Esophagus muscularis mucosa (tissue), 4 donors: ENCODE measurements at regions not wholly inside any gene's neighbourhood (a gene's known extent, or its start where the extent isn't known, plus 50 kb on each side); places are given as distances from the start of the nearest gene placed in this dataset.

Experiments used
- DNase-seq: peaks from one replicate; pipeline ENCODE4 v3.0.0-alpha.2; 2017; ENCODE audit errors: extremely low spot score
- H3K27ac ChIP-seq, 4 donors: fragments of 200-600 bp; sonication (generic); replicated peaks in 1 of 4; 1 replicate in 3 of 4; 2 replicates in 1 of 4; pipeline ENCODE4 v1.5.1; 2016 to 2019; ENCODE audit warnings: mild to moderate bottlenecking in 1 of 4
- H3K27me3 ChIP-seq, 4 donors: fragments of 200-600 bp; sonication (generic); one replicate each; pipeline versions ENCODE4 v1.5.1 to v1.6.0; 2016 to 2019
- H3K36me3 ChIP-seq, 4 donors: fragments of 200-600 bp; sonication (generic); one replicate each; pipeline ENCODE4 v1.5.1; 2016 to 2019
- H3K4me1 ChIP-seq, 4 donors: fragments of 200-600 bp; sonication (generic); one replicate each; pipeline ENCODE4 v1.5.1; 2016 to 2019
- H3K4me3 ChIP-seq, 4 donors: fragments of 200-600 bp; sonication (generic); 1 replicate in 2 of 4; 2 replicates in 2 of 4; pipeline ENCODE4 v1.5.1; 2016 to 2019; ENCODE audit warnings: mild to moderate bottlenecking in 4 of 4, moderate library complexity in 1 of 4
- H3K9me3 ChIP-seq, 4 donors: fragments of 200-600 bp; sonication (generic); 1 replicate in 3 of 4; 2 replicates in 1 of 4; pipeline ENCODE4 v1.5.1; 2016 to 2019
- EP300 ChIP-seq: sonication (generic); formaldehyde crosslinking; IDR thresholded peaks from one replicate; pipeline ENCODE4 v1.6.1; 2017; ENCODE audit warnings: antibody characterized with exemption
- POLR2A ChIP-seq: fragments of 450-650 bp; IDR thresholded peaks from one replicate; pipeline ENCODE4 v1.6.1; 2017; ENCODE audit warnings: antibody characterized with exemption, moderate library complexity, mild to moderate bottlenecking, low read depth
- POLR2AphosphoS5 ChIP-seq, 2 donors: sonication (generic); formaldehyde crosslinking; IDR thresholded peaks; one replicate each; pipeline ENCODE4 v1.6.1; 2017; ENCODE audit warnings: antibody characterized with exemption in 2 of 2
- WGBS: methylation state at CpG from one replicate; pipeline ENCODE4 v1.1.5; 2018; 5-methylcytosine and 5-hydroxymethylcytosine counted together
- intact Hi-C: fragments of 100-400 bp; cut with DNase I; formaldehyde crosslinking; loops from one replicate; pipeline ENCODE4 v1.15.1; 2023
- TF ChIP-seq, protein P1 (sequence below), 3 experiments: fragments of 200-600 bp in 2 of 3; fragments of 450-650 bp in 1 of 3; sonication (generic) in 2 of 3; IDR thresholded peaks; one replicate each; pipeline ENCODE4 v1.5.1; 2017 to 2019; ENCODE audit warnings: antibody characterized with exemption in 3 of 3, mild to moderate bottlenecking in 2 of 3, moderate library complexity in 1 of 3

DNA sequence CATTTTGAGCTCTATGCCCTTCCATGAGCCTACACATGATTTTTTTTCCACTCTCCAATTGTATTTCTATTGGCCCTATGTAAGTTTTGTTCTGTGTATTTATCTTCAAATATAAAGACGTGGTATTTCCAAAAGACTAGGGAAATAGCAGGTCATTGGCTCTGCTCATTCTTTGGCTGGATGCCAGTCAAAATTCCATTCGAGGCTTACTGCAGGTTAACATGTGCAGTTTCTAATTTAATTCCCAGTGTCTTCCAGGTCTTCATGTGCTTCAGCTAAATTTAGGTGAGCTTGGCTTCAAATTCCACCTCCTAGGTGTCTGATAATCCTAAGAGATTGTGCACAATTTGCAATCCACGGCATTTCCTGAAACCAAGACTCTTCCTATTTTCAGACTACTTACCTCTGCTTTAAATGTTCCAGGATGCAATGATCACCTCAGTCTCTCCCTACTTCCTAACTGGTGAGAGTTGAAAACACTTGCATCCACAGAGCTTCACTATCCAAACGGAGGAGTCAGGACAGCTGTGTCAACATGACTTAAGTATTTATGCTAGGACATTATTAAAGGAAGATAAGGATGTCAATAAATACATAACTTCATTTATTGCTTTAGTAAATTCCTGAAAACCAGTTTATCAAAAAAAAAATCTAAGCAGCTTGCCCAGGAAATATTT is 236.1 kb downstream of the COL12A1 start:
- WGBS, result 42% methylated on average over 4 of the region's 4 CpGs
- intact Hi-C loops, result no loop called here
- H3K4me1 ChIP-seq, result peaks cover 0 to 38% (median 30%) of the 10 kb centered on the region in 4 donors

DNA sequence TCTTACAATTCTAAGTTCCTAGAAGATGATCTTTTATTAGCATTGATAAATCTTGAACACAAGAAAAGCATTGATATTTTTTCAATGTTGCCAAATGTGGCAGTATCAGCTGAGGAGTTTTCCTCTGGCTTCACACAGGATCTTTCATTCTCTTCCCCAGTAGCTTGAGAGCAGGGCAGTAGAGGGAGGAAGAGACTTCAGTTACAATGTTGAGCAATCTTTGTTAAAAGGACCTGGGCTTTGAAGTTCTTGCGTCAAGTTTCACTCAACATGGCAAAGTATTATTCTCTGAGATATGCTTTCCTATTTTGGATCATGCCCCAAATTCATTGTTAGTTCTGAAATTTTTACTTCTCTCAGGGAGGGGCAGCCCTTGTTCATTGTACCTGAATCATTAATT is 238.0 kb downstream of the COL12A1 start:
- TF ChIP-seq POLR2A (no peak), POLR2AphosphoS5 (IDR thresholded peaks at IDR 0.05) (no peak), EP300 (no peak)
- TF ChIP-seq, protein P1, sequence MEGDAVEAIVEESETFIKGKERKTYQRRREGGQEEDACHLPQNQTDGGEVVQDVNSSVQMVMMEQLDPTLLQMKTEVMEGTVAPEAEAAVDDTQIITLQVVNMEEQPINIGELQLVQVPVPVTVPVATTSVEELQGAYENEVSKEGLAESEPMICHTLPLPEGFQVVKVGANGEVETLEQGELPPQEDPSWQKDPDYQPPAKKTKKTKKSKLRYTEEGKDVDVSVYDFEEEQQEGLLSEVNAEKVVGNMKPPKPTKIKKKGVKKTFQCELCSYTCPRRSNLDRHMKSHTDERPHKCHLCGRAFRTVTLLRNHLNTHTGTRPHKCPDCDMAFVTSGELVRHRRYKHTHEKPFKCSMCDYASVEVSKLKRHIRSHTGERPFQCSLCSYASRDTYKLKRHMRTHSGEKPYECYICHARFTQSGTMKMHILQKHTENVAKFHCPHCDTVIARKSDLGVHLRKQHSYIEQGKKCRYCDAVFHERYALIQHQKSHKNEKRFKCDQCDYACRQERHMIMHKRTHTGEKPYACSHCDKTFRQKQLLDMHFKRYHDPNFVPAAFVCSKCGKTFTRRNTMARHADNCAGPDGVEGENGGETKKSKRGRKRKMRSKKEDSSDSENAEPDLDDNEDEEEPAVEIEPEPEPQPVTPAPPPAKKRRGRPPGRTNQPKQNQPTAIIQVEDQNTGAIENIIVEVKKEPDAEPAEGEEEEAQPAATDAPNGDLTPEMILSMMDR (IDR thresholded peaks at IDR 0.05), result no peak
- Histone ChIP-seq H3K36me3 (no peaks in the 10 kb centered on the region), H3K27ac (no peak overlapping the region), H3K9me3 (peaks cover 0 to 32% (median 22%) of the 10 kb centered on the region in 4 donors), H3K4me1 (peaks cover 0 to 24% (median 17%) of the 10 kb centered on the region in 4 donors), H3K4me3 (no peak overlapping the region), H3K27me3 (no peaks in the 10 kb centered on the region)
- no peak for DNase-seq
- WGBS, result 100% methylated on average over 1 of the region's 1 CpG
- intact Hi-C loops, result no loop called here

More for the DNA sequence above, 236.1 kb downstream of the COL12A1 start:
- no peak for DNase-seq
- Histone ChIP-seq H3K9me3 (peaks cover 0 to 19% (median 8%) of the 10 kb centered on the region in 4 donors), H3K4me3 (no peak overlapping the region), H3K27me3 (no peaks in the 10 kb centered on the region), H3K27ac (no peak overlapping the region), H3K36me3 (no peaks in the 10 kb centered on the region)
- no peak for TF ChIP-seq POLR2A
- no peak for TF ChIP-seq POLR2AphosphoS5 (IDR thresholded peaks at IDR 0.05)
- no peak for TF ChIP-seq EP300
- TF ChIP-seq, protein P1 (IDR thresholded peaks at IDR 0.05), result no peak

DNA sequence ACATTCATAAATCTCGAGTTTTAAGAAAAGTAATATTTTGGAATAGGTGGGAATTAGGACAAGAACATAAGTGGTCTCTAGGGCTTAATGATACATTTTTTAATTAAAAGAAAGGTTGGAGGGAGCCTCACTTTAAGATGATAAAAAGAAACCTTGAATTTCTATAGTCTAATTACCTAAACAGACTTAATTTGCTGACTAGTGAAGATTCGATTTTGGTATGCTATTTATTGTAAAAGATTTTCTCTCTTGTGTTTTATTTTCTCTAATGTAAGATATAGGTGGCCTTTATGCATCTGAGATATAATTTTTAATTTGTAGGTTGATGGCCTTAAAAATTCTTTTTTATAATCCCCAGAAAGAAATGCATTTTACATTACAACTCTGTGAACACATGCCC is 239.1 kb downstream of the COL12A1 start:
- Histone ChIP-seq H3K9me3 (peaks cover 0 to 32% (median 22%) of the 10 kb centered on the region in 4 donors), H3K4me1 (peaks cover 0 to 19% (median 13%) of the 10 kb centered on the region in 4 donors), H3K27ac (no peak overlapping the region), H3K27me3 (no peaks in the 10 kb centered on the region), H3K36me3 (no peaks in the 10 kb centered on the region), H3K4me3 (no peak overlapping the region)
- intact Hi-C loops, result no loop called here
- 91% methylated on average over 2 of the region's 2 CpGs for WGBS
- no peak for DNase-seq
- TF ChIP-seq POLR2AphosphoS5 (IDR thresholded peaks at IDR 0.05) (no peak), EP300 (no peak), POLR2A (no peak)
- TF ChIP-seq, protein P1 (IDR thresholded peaks at IDR 0.05), result no peak

DNA sequence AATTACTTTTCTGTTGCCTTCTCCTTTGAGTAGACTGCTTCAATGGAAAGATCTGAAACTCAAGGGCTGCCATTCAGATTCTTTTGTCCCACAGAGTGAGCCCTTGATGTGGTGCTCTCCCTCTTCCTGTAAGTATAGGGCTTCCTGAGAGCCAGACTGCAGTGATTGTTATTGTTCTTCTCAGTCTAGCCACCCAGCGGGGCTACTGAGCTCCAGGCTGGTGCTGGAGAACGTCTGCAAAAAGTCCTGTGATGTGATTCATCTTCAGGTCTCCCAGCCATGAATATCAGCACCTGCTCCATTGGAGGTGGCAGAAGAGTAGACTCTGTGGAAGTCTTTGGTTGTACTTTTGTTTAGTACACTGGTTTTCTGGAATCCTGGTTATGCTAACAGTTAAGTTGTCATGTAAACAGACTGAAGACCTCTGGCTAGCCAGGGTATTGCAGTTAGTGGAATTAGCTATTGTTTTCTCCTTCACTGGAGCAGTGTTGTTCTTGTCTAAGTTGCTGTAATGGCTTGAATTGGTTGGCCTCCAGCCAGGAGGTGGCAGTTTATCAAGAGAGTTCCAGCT is 240.9 kb downstream of the COL12A1 start:
- intact Hi-C loops, result no loop called here
- Histone ChIP-seq H3K36me3 (no peaks in the 10 kb centered on the region), H3K27me3 (no peaks in the 10 kb centered on the region), H3K9me3 (peaks cover 0 to 32% (median 22%) of the 10 kb centered on the region in 4 donors), H3K27ac (no peak overlapping the region), H3K4me3 (no peak overlapping the region), H3K4me1 (peaks cover 0 to 10% (median 10%) of the 10 kb centered on the region in 4 donors)
- no peak for TF ChIP-seq EP300
- TF ChIP-seq, protein P1 (IDR thresholded peaks at IDR 0.05), result no peak
- TF ChIP-seq POLR2AphosphoS5 (IDR thresholded peaks at IDR 0.05), result no peak
- no peak for TF ChIP-seq POLR2A
- WGBS, result 69% methylated on average over 2 of the region's 2 CpGs
- no peak for DNase-seq
